ENCODE measurements at regions not wholly inside any gene's neighbourhood (a gene's known extent, or its start where the extent isn't known, plus 50 kb on each side); places are given as distances from the start of the nearest gene placed in this dataset.

DNA sequence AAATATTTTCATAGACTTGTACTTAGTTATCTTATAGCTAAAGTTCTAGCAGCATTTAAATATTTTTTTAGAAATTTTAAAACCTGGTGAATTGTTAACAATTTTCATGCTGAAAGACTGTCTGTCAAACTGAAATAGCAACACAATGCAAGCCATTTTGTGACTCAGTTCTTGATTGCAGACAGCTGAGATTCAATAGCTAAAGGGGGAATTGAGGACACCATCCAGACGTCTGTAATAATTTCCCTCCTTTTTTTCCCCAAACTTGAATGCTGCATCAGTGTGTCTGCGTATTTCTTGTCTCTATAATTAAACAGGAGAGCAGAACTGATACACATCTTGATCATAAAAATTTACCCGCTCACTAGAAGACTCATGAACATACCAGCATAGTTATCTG, 468.3 kb downstream of the GBE1 start:
- Histone ChIP-seq H3K9me3 (ENCODE audit: control insufficient read depth in 4 of 4, low read length in 3 of 4) (no peaks in the 10 kb centered on the region), H3K36me3 (ENCODE audit: control insufficient read depth in 4 of 4, insufficient read depth in 3 of 4, low read depth in 1 of 4, low read length in 3 of 4) (no peaks in the 10 kb centered on the region), H3K4me1 (ENCODE audit: control insufficient read depth in 4 of 4, insufficient read depth in 4 of 4, low read length in 3 of 4) (no peaks in the 10 kb centered on the region), H3K27ac (ENCODE audit: low read depth in 1 of 2, low read length in 2 of 2) (no peak overlapping the region), H3K27me3 (ENCODE audit: control insufficient read depth in 4 of 4, insufficient read depth in 4 of 4, low read length in 3 of 4) (no peaks in the 10 kb centered on the region), H3K4me3 (ENCODE audit: low read depth in 1 of 3, low read length in 3 of 3) (no peak overlapping the region), H3K9ac (ENCODE audit: low read depth in 1 of 2, low read length in 2 of 2) (no peak overlapping the region)
- no peak for DNase-seq (ENCODE audit: low spot score)
- TF ChIP-seq HNF4A (conservative IDR thresholded peaks at IDR 0.05) (no peak), RAD21 (IDR thresholded peaks at IDR 0.05) (no peak), GABPA (IDR thresholded peaks at IDR 0.05 in 1 of 2, conservative IDR thresholded peaks at IDR 0.05 in 1 of 2) (no peak)
- 89% methylated on average over 3 of the region's 3 CpGs for WGBS

DNA sequence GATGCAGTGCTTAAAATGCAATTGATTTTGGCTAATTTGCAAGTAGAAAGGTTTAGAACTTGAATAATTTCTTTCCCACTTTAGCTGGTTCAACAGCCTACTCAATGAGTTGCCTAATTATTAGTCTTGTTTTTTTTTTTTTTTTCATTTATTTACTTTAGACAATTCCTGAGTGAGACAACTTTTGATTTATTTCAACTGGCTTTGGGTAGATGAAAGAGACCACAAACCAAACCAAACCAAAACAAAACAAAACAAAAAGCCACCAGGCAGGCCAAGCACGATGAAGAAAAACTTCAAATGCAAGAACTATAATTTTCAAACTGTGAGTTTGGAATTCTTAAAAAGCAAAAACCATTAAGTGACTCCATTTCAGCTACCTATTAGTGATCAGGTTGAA, 469.9 kb downstream of the GBE1 start:
- Histone ChIP-seq H3K27me3 (ENCODE audit: control insufficient read depth in 4 of 4, insufficient read depth in 4 of 4, low read length in 3 of 4) (no peaks in the 10 kb centered on the region), H3K9ac (ENCODE audit: low read depth in 1 of 2, low read length in 2 of 2) (no peak overlapping the region), H3K27ac (ENCODE audit: low read depth in 1 of 2, low read length in 2 of 2) (no peak overlapping the region), H3K36me3 (ENCODE audit: control insufficient read depth in 4 of 4, insufficient read depth in 3 of 4, low read depth in 1 of 4, low read length in 3 of 4) (no peaks in the 10 kb centered on the region), H3K4me1 (ENCODE audit: control insufficient read depth in 4 of 4, insufficient read depth in 4 of 4, low read length in 3 of 4) (no peaks in the 10 kb centered on the region), H3K9me3 (ENCODE audit: control insufficient read depth in 4 of 4, low read length in 3 of 4) (no peaks in the 10 kb centered on the region), H3K4me3 (ENCODE audit: low read depth in 1 of 3, low read length in 3 of 3) (no peak overlapping the region)
- 79% methylated on average over 1 of the region's 1 CpG for WGBS
- DNase-seq (ENCODE audit: low spot score) = no peak
- TF ChIP-seq JUND (IDR thresholded peaks at IDR 0.05) = no peak
- TF ChIP-seq, protein P1, sequence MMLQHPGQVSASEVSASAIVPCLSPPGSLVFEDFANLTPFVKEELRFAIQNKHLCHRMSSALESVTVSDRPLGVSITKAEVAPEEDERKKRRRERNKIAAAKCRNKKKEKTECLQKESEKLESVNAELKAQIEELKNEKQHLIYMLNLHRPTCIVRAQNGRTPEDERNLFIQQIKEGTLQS (IDR thresholded peaks at IDR 0.05) = no peak
- TF ChIP-seq HNF4G (IDR thresholded peaks at IDR 0.05) = no peak
- TF ChIP-seq TAF1 (conservative IDR thresholded peaks at IDR 0.05) = no peak
- TF ChIP-seq RAD21 (IDR thresholded peaks at IDR 0.05) = no peak
- TF ChIP-seq EGR1 (IDR thresholded peaks at IDR 0.05; ENCODE audit: low read depth in 2 of 2) = no peak

DNA sequence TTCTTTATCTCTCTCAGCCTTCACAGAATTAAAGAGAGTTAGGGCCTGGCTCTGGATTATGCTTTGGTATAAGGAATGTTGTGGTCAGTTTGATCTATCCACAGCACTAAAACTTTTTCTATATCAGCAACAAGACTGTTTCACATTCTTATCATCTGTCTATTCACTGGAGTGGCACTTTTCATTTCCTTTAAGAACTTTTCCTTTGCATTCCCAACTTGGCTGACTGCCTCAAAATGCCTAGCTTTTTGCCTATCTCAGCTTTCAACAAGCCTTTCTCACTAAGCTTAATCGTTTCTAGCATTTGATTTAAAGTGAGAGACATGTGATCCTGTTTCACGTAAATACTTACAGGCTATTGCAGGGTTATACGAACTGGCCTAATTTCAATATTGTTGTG, 471.8 kb downstream of the GBE1 start:
- H3K36me3 ChIP-seq (ENCODE audit: control insufficient read depth in 4 of 4, insufficient read depth in 3 of 4, low read depth in 1 of 4, low read length in 3 of 4) = no peaks in the 10 kb centered on the region
- no peak overlapping the region for H3K27ac ChIP-seq (ENCODE audit: low read depth in 1 of 2, low read length in 2 of 2)
- DNase-seq (ENCODE audit: low spot score) = no peak
- WGBS = 81% methylated on average over 3 of the region's 3 CpGs
- TF ChIP-seq, protein P2, sequence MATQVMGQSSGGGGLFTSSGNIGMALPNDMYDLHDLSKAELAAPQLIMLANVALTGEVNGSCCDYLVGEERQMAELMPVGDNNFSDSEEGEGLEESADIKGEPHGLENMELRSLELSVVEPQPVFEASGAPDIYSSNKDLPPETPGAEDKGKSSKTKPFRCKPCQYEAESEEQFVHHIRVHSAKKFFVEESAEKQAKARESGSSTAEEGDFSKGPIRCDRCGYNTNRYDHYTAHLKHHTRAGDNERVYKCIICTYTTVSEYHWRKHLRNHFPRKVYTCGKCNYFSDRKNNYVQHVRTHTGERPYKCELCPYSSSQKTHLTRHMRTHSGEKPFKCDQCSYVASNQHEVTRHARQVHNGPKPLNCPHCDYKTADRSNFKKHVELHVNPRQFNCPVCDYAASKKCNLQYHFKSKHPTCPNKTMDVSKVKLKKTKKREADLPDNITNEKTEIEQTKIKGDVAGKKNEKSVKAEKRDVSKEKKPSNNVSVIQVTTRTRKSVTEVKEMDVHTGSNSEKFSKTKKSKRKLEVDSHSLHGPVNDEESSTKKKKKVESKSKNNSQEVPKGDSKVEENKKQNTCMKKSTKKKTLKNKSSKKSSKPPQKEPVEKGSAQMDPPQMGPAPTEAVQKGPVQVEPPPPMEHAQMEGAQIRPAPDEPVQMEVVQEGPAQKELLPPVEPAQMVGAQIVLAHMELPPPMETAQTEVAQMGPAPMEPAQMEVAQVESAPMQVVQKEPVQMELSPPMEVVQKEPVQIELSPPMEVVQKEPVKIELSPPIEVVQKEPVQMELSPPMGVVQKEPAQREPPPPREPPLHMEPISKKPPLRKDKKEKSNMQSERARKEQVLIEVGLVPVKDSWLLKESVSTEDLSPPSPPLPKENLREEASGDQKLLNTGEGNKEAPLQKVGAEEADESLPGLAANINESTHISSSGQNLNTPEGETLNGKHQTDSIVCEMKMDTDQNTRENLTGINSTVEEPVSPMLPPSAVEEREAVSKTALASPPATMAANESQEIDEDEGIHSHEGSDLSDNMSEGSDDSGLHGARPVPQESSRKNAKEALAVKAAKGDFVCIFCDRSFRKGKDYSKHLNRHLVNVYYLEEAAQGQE (IDR thresholded peaks at IDR 0.05) = no peak
- TF ChIP-seq FOXA2 (IDR thresholded peaks at IDR 0.05) (no peak), JUND (IDR thresholded peaks at IDR 0.05) (no peak), GABPA (IDR thresholded peaks at IDR 0.05 in 1 of 2, conservative IDR thresholded peaks at IDR 0.05 in 1 of 2) (no peak), YY1 (IDR thresholded peaks at IDR 0.05) (no peak), SP1 (IDR thresholded peaks at IDR 0.05) (no peak), RAD21 (IDR thresholded peaks at IDR 0.05) (no peak)
- TF ChIP-seq, protein P3, sequence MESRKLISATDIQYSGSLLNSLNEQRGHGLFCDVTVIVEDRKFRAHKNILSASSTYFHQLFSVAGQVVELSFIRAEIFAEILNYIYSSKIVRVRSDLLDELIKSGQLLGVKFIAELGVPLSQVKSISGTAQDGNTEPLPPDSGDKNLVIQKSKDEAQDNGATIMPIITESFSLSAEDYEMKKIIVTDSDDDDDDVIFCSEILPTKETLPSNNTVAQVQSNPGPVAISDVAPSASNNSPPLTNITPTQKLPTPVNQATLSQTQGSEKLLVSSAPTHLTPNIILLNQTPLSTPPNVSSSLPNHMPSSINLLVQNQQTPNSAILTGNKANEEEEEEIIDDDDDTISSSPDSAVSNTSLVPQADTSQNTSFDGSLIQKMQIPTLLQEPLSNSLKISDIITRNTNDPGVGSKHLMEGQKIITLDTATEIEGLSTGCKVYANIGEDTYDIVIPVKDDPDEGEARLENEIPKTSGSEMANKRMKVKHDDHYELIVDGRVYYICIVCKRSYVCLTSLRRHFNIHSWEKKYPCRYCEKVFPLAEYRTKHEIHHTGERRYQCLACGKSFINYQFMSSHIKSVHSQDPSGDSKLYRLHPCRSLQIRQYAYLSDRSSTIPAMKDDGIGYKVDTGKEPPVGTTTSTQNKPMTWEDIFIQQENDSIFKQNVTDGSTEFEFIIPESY (IDR thresholded peaks at IDR 0.05) = no peak
- H3K4me1 ChIP-seq (ENCODE audit: control insufficient read depth in 4 of 4, insufficient read depth in 4 of 4, low read length in 3 of 4) = no peaks in the 10 kb centered on the region
- no peak overlapping the region for H3K4me3 ChIP-seq (ENCODE audit: low read depth in 1 of 3, low read length in 3 of 3)
- no peaks in the 10 kb centered on the region for H3K27me3 ChIP-seq (ENCODE audit: control insufficient read depth in 4 of 4, insufficient read depth in 4 of 4, low read length in 3 of 4)
- no peaks in the 10 kb centered on the region for H3K9me3 ChIP-seq (ENCODE audit: control insufficient read depth in 4 of 4, low read length in 3 of 4)
- H3K9ac ChIP-seq (ENCODE audit: low read depth in 1 of 2, low read length in 2 of 2) = no peak overlapping the region
